Hematopoietic multipotent progenitor cell (in vitro differentiated cells): ENCODE measurements at regions not wholly inside any gene's neighbourhood (a gene's known extent, or its start where the extent isn't known, plus 50 kb on each side); places are given as distances from the start of the nearest gene placed in this dataset.

Experiments
- DNase-seq, 3 donors: peaks; one replicate each; pipeline ENCODE4 v3.0.0-alpha.2; 2011 to 2015; ENCODE audit warnings: low read depth in 2 of 3, low spot score in 2 of 3

GRCh38 chr13:28548468-28548867 is 53.5 kb upstream of the FLT1 start:
- no peak for DNase-seq

DNA sequence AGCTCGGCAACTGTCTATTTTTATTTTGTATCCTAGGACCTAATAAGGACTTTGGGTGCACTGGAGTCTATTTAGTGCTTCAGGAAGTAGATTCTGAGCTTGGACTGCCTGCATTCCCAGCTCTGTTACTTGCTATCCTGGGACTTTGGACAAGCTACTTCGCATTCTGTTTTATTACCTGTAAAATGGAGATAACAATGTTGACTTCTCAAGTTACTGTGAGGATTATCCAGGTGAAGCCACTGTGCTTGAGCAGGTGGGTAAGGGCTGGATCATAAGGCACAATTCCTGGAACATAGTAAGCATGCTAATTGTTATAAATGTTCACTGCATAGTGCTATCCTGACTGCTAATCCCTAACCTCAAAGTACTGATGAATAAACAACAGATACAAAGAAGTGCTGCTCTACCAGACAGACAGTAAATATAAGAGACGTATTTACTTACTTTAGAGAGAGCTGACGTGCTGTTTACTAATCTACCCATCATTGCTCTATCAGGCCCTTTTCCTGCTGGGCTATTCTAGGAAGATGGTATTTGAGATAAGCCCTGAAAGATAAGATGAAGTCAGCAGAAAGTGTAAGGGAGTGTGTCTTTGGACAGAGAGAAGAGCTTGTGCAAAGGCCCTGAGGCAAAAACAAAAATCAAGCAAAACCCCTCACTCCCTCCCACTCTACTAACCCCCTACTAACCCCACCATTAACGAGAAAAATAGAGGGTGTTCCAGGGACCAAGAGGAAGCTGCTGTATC is 50.8 kb upstream of the FLT1 start:
- DNase-seq = no peak
